ENCODE measurements at regions not wholly inside any gene's neighbourhood (a gene's known extent, or its start where the extent isn't known, plus 50 kb on each side); places are given as distances from the start of the nearest gene placed in this dataset.

GRCh38 chr6:99013661-99014060 lies 65.9 kb upstream of the FBXL4 start:
- no peaks in the 10 kb centered on the region for H3K9me1 ChIP-seq (ENCODE audit: control insufficient read depth, insufficient read depth, low read length)
- no peak for DNase-seq (ENCODE audit: extremely low read depth in 1 of 4, low spot score in 3 of 4)
- H3K9ac ChIP-seq (ENCODE audit: insufficient read depth in 1 of 2, low read depth in 2 of 2, low read length in 2 of 2): no peak overlapping the region
- no peak for ATAC-seq
- ChIA-PET POLR2A (no interaction called here), CTCF (ENCODE audit: low intra/inter-chr PET ratio) (no interaction called here)
- H3K27me3 ChIP-seq (ENCODE audit: control insufficient read depth in 2 of 2, insufficient read depth in 2 of 2, low read length in 2 of 2): no peaks in the 10 kb centered on the region
- no TSS peak for BruUV-seq (replicated peaks)
- in situ Hi-C loops (cut with MboI) (no loop called here), intact Hi-C loops (cut with micrococcal nuclease) (no loop called here)
- no peak overlapping the region for H3K4me3 ChIP-seq
- no peaks in the 10 kb centered on the region for H3K36me3 ChIP-seq (ENCODE audit: control insufficient read depth, insufficient read depth, low read length)
- H3K4me1 ChIP-seq (replicated peaks in 1 of 2; ENCODE audit: control insufficient read depth in 2 of 2, insufficient read depth in 2 of 2, low read length in 2 of 2): no peaks in the 10 kb centered on the region; a peak in 1 of 5 replicates
- no peak overlapping the region for H3K27ac ChIP-seq (ENCODE audit: extremely low read depth, low read depth, low read length)
- no peak for FAIRE-seq
- H3K79me2 ChIP-seq (ENCODE audit: control insufficient read depth, insufficient read depth, low read length): no peaks in the 10 kb centered on the region
- WGBS (ENCODE audit: insufficient coverage, low coverage, missing lambda C conversion rate): 0% methylated on average over 3 of the region's 3 CpGs
- no peak overlapping the region for H2AFZ ChIP-seq (ENCODE audit: low read depth, low read length)
- no peak overlapping the region for H3K4me2 ChIP-seq (ENCODE audit: insufficient read depth, low read length)
- no peaks in the 10 kb centered on the region for H4K20me1 ChIP-seq (replicated peaks; ENCODE audit: control insufficient read depth, insufficient read depth, low read length)
- no peaks in the 10 kb centered on the region for H3K9me3 ChIP-seq (replicated peaks; ENCODE audit: control insufficient read depth, insufficient read depth, low read depth, low read length)
- TF ChIP-seq U2AF1 (optimal IDR thresholded peaks at IDR 0.05; ENCODE audit: low read depth, low read length): no peak
- no peak for TF ChIP-seq ARHGAP35 (IDR thresholded peaks at IDR 0.05; ENCODE audit: partially characterized antibody)
- TF ChIP-seq ILF3 (IDR thresholded peaks at IDR 0.05; ENCODE audit: borderline replicate concordance): no peak
- no peak for TF ChIP-seq EHMT2 (IDR thresholded peaks at IDR 0.05)
- TF ChIP-seq GMEB1 (CRISPR knock-in tag; IDR thresholded peaks at IDR 0.05): no peak
- no peak for TF ChIP-seq MEIS2 (IDR thresholded peaks at IDR 0.05; ENCODE audit: partially characterized antibody)
- TF ChIP-seq, protein P1, sequence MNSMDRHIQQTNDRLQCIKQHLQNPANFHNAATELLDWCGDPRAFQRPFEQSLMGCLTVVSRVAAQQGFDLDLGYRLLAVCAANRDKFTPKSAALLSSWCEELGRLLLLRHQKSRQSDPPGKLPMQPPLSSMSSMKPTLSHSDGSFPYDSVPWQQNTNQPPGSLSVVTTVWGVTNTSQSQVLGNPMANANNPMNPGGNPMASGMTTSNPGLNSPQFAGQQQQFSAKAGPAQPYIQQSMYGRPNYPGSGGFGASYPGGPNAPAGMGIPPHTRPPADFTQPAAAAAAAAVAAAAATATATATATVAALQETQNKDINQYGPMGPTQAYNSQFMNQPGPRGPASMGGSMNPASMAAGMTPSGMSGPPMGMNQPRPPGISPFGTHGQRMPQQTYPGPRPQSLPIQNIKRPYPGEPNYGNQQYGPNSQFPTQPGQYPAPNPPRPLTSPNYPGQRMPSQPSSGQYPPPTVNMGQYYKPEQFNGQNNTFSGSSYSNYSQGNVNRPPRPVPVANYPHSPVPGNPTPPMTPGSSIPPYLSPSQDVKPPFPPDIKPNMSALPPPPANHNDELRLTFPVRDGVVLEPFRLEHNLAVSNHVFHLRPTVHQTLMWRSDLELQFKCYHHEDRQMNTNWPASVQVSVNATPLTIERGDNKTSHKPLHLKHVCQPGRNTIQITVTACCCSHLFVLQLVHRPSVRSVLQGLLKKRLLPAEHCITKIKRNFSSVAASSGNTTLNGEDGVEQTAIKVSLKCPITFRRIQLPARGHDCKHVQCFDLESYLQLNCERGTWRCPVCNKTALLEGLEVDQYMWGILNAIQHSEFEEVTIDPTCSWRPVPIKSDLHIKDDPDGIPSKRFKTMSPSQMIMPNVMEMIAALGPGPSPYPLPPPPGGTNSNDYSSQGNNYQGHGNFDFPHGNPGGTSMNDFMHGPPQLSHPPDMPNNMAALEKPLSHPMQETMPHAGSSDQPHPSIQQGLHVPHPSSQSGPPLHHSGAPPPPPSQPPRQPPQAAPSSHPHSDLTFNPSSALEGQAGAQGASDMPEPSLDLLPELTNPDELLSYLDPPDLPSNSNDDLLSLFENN (IDR thresholded peaks at IDR 0.05; ENCODE audit: low read depth in 2 of 2, low read length in 2 of 2): no peak
- no peak for TF ChIP-seq ZBTB33 (CRISPR knock-in tag; IDR thresholded peaks at IDR 0.05)
- no peak for TF ChIP-seq PKNOX1 (IDR thresholded peaks at IDR 0.05)
- TF ChIP-seq TFAP4 (CRISPR knock-in tag; IDR thresholded peaks at IDR 0.05; ENCODE audit: borderline replicate concordance): no peak
- TF ChIP-seq ETS1 (conservative IDR thresholded peaks at IDR 0.05; ENCODE audit: control insufficient read depth, low read depth, low read length): no peak

Data from K562 (cell line).